ENCODE measurements at regions not wholly inside any gene's neighbourhood (a gene's known extent, or its start where the extent isn't known, plus 50 kb on each side); places are given as distances from the start of the nearest gene placed in this dataset.
"Not testable (repeated sequence)": the region's sequence is repeated elsewhere in the genome, so short reads cannot be mapped to it uniquely, and the experiment has no call there.

DNA sequence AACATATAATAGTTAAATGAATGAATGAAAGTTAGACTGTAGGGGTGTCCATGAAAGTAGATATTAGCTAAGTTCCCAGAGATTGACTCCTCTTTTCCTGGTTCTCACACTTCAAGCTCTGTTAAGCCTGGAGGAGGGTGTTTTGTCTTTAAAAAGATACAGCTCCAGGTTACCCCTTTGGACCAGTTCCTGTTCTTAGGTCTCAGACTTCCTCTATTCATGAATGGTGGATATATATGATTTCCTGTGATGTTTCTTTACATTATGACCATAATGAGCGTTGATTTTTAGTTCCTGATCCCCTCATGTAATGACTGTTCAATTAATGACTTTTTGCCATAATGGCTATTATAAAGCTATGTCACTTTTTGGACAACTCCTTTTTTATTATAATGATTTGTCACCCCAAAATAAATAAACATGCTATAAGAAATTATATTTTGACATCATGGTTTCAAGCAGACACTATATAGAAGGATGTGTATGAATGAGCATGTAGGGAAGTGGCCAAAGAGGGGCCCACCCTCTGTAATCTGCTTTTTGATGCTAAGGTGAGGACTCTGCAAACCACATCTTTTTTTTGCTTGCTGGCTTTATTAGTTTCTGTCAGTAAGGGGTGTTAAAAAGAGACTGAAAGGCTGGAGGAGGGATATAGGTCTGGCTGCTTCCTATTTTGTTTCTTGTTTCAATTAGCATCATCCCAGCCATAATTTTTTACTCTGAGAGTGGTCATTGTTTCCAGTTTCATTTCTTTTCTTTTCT, 115.2 kb downstream of the FAM72B start:
- H4K91ac ChIP-seq (ENCODE audit: insufficient read length, low read depth, low read length); DNase-seq; H3K27me3 ChIP-seq (ENCODE audit: insufficient read depth, low read length); H3K4me1 ChIP-seq (ENCODE audit: insufficient read depth, low read length); H4K20me1 ChIP-seq (ENCODE audit: control insufficient read depth, insufficient read depth, insufficient read length); H3K4ac ChIP-seq (ENCODE audit: low read depth, low read length); H3K9ac ChIP-seq (ENCODE audit: extremely low read depth, insufficient read length, low read length); H3K4me2 ChIP-seq (ENCODE audit: insufficient read depth, insufficient read length, low read length); H3K36me3 Mint-ChIP-seq (ENCODE audit: insufficient read depth in 1 of 3, low read depth in 3 of 3); H2BK120ac ChIP-seq (ENCODE audit: low read depth, low read length, poor library complexity, severe bottlenecking); H3K14ac ChIP-seq (ENCODE audit: insufficient read depth, low read length); H3K4me1 Mint-ChIP-seq; H4K8ac ChIP-seq (replicated peaks; ENCODE audit: insufficient read length, low read depth, low read length); H4K5ac ChIP-seq (ENCODE audit: insufficient read length, low read depth, low read length); H3K23me2 ChIP-seq (ENCODE audit: insufficient read length, low read depth, low read length, poor library complexity, severe bottlenecking); H3K9me3 Mint-ChIP-seq; H2AK5ac ChIP-seq (ENCODE audit: insufficient read length, low read length); H2BK12ac ChIP-seq (ENCODE audit: insufficient read length, low read depth, low read length); H3K27me3 Mint-ChIP-seq (ENCODE audit: low read depth); H3K79me2 ChIP-seq (ENCODE audit: insufficient read depth, low read length); H3K4me3 Mint-ChIP-seq; H2BK20ac ChIP-seq (ENCODE audit: low read depth, low read length, poor library complexity, severe bottlenecking); H3K18ac ChIP-seq (ENCODE audit: insufficient read length, low read depth, low read length); H2AFZ ChIP-seq (ENCODE audit: low read length); H3K27ac Mint-ChIP-seq; H3K9me3 ChIP-seq (ENCODE audit: control insufficient read depth, low read depth, low read length); H2BK15ac ChIP-seq (ENCODE audit: low read depth, low read length); H2BK5ac ChIP-seq (ENCODE audit: insufficient read length, low read length); H3K23ac ChIP-seq (ENCODE audit: insufficient read length, low read depth, low read length); H3K79me1 ChIP-seq (ENCODE audit: insufficient read depth, low read depth, low read length, poor library complexity, severe bottlenecking); H3K27ac ChIP-seq (ENCODE audit: insufficient read length, low read depth, low read length); H3K56ac ChIP-seq (ENCODE audit: insufficient read length, low read depth, low read length); H3T11ph ChIP-seq (ENCODE audit: low read length): not testable (repeated sequence)
- WGBS (ENCODE audit: extremely low coverage, insufficient read length, low lambda C conversion rate), result no CpG with 5 or more reads among the region's 1 CpG

DNA sequence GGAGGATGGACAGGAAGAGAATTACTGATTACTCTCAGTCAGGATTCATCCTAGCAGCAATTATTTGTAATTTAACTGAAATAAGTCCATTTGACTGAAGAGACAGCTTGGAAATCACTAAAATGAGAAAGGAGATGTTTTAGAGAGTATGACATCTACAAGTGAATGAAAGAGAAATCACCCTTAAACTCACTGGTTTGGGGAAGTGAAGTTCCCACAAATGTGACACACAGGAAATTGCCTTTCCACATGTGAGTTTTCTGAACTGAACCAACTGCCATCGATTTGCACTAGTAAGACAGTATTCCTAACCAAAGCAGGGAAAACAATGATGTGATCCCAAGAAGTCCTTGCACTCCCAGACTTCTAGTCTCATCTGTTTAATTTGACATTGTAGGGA, 110.3 kb downstream of the FAM72B start:
- H2AK5ac ChIP-seq (ENCODE audit: insufficient read length, low read length); H3K4me1 ChIP-seq (ENCODE audit: insufficient read depth, low read length); H3K4me1 Mint-ChIP-seq; H2BK120ac ChIP-seq (ENCODE audit: low read depth, low read length, poor library complexity, severe bottlenecking); H3K18ac ChIP-seq (ENCODE audit: insufficient read length, low read depth, low read length); H4K5ac ChIP-seq (ENCODE audit: insufficient read length, low read depth, low read length); H3K27me3 Mint-ChIP-seq (ENCODE audit: low read depth); H3K27ac ChIP-seq (ENCODE audit: insufficient read length, low read depth, low read length); H3K23me2 ChIP-seq (ENCODE audit: insufficient read length, low read depth, low read length, poor library complexity, severe bottlenecking); H3K27ac Mint-ChIP-seq; H4K20me1 ChIP-seq (ENCODE audit: control insufficient read depth, insufficient read depth, insufficient read length); H3K9me3 Mint-ChIP-seq; H2AFZ ChIP-seq (ENCODE audit: low read length); H3K4me2 ChIP-seq (ENCODE audit: insufficient read depth, insufficient read length, low read length); H2BK15ac ChIP-seq (ENCODE audit: low read depth, low read length); H2BK12ac ChIP-seq (ENCODE audit: insufficient read length, low read depth, low read length); H4K8ac ChIP-seq (replicated peaks; ENCODE audit: insufficient read length, low read depth, low read length); H4K91ac ChIP-seq (ENCODE audit: insufficient read length, low read depth, low read length); H3K23ac ChIP-seq (ENCODE audit: insufficient read length, low read depth, low read length); H3K4ac ChIP-seq (ENCODE audit: low read depth, low read length); H3K36me3 Mint-ChIP-seq (ENCODE audit: insufficient read depth in 1 of 3, low read depth in 3 of 3); H3K14ac ChIP-seq (ENCODE audit: insufficient read depth, low read length); H2BK20ac ChIP-seq (ENCODE audit: low read depth, low read length, poor library complexity, severe bottlenecking); H3K27me3 ChIP-seq (ENCODE audit: insufficient read depth, low read length); H3K9ac ChIP-seq (ENCODE audit: extremely low read depth, insufficient read length, low read length); H3K56ac ChIP-seq (ENCODE audit: insufficient read length, low read depth, low read length); H3K79me2 ChIP-seq (ENCODE audit: insufficient read depth, low read length); DNase-seq; H3T11ph ChIP-seq (ENCODE audit: low read length); H3K4me3 Mint-ChIP-seq; H2BK5ac ChIP-seq (ENCODE audit: insufficient read length, low read length); H3K79me1 ChIP-seq (ENCODE audit: insufficient read depth, low read depth, low read length, poor library complexity, severe bottlenecking); H3K9me3 ChIP-seq (ENCODE audit: control insufficient read depth, low read depth, low read length): not testable (repeated sequence)
- WGBS (ENCODE audit: extremely low coverage, insufficient read length, low lambda C conversion rate), result no CpG with 5 or more reads among the region's 1 CpG
